ENCODE measurements at regions not wholly inside any gene's neighbourhood (a gene's known extent, or its start where the extent isn't known, plus 50 kb on each side); places are given as distances from the start of the nearest gene placed in this dataset.

DNA sequence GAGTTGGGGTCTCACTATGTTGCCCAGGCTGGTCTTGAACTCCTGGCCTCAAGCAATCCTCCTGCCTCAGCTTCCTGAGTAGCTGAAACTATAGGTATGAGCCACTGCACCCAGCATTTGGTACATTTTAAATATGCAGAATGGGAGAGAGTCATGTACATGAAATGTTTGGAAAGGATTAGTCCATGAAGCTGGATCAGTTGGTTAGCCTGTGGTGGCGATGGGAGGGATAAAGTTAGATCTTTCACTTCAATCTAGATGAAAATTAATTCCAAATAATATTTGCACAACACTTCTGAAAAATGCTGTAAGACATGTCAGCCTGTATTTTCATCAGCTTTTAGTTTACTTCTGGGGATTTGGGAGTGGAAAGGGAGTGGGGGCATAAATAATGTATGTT, 188.9 kb downstream of the HUNK start:
- TF ChIP-seq, protein P1, sequence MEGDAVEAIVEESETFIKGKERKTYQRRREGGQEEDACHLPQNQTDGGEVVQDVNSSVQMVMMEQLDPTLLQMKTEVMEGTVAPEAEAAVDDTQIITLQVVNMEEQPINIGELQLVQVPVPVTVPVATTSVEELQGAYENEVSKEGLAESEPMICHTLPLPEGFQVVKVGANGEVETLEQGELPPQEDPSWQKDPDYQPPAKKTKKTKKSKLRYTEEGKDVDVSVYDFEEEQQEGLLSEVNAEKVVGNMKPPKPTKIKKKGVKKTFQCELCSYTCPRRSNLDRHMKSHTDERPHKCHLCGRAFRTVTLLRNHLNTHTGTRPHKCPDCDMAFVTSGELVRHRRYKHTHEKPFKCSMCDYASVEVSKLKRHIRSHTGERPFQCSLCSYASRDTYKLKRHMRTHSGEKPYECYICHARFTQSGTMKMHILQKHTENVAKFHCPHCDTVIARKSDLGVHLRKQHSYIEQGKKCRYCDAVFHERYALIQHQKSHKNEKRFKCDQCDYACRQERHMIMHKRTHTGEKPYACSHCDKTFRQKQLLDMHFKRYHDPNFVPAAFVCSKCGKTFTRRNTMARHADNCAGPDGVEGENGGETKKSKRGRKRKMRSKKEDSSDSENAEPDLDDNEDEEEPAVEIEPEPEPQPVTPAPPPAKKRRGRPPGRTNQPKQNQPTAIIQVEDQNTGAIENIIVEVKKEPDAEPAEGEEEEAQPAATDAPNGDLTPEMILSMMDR (IDR thresholded peaks at IDR 0.05): no peak
- TF ChIP-seq POLR2A (IDR thresholded peaks at IDR 0.05): no peak
